Heart left ventricle (tissue), 13 donors: ENCODE measurements at regions not wholly inside any gene's neighbourhood (a gene's known extent, or its start where the extent isn't known, plus 50 kb on each side); places are given as distances from the start of the nearest gene placed in this dataset.

ENCODE experiments used
- POLR2A ChIP-seq, 2 donors: fragments of 450-650 bp; IDR thresholded peaks; one replicate each; pipeline ENCODE4 v1.6.1; 2017; ENCODE audit warnings: antibody characterized with exemption in 2 of 2, mild to moderate bottlenecking in 2 of 2, moderate library complexity in 2 of 2
- TF ChIP-seq, protein P1 (sequence below), 12 donors: fragments of 200-600 bp; sonication (generic) in 4 of 12; IDR thresholded peaks; one replicate each; pipeline versions ENCODE4 v1.5.0 to v1.8.0; 2018 to 2022; ENCODE audit warnings: antibody characterized with exemption in 12 of 12, mild to moderate bottlenecking in 5 of 12
- donor health status: ischemic (EF 13 %, LVEDD 7.1; RV severe dilation, severe dysfunction).
- donor health status: DM: no; HTN: yes; CAD: no.
- donor health status: DM: no; HTN: no; CAD: no.
- donor health status: ischemic (EF 25% LVEDD 6.9; RV normal size, moderate dysfunction).
- donor health status: ischemic (EF 25% LVEDD 5.7; RV mildly dilated, moderate dysfunction).
- donor health status: ischemic (EF 35%, LVEDD 5.7; RV mildly dilated, moderate dysfunction).
- donor health status: nonischemic (EF 11% LVEDD 7.7; RV severe dilation, severe dysfunction).
- donor health status: DM: yes; HTN: yes; CAD: no.
- donor health status: PGD.
- donor health status: ischemic (EF 29% LVEDD 5.4; RV normal size, mild dysfunction).
- donor health status: nonischemic (EF 23%, LVEDD 6.1; RV moderate dilation, normal function).

DNA sequence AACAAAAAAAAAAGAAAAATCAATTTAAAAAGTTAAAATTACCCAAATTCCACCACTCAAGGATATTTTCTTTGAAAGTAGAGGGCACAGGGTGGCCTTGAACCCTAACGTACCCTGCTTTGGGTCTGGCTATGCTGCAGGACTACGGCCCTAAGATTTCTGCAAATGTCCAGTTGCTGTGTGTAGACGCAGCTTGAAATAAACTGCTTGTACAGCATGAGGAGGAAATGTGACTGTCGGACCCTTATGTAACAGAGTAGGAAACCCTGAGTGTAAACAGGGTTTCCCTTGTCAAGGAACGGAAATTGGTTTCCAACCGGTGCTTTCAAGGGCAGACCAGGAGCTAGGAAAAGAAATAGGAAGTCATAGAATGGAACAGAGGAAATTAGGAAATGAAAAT, 60.7 kb upstream of the SHLD1 start:
- TF ChIP-seq, protein P1, sequence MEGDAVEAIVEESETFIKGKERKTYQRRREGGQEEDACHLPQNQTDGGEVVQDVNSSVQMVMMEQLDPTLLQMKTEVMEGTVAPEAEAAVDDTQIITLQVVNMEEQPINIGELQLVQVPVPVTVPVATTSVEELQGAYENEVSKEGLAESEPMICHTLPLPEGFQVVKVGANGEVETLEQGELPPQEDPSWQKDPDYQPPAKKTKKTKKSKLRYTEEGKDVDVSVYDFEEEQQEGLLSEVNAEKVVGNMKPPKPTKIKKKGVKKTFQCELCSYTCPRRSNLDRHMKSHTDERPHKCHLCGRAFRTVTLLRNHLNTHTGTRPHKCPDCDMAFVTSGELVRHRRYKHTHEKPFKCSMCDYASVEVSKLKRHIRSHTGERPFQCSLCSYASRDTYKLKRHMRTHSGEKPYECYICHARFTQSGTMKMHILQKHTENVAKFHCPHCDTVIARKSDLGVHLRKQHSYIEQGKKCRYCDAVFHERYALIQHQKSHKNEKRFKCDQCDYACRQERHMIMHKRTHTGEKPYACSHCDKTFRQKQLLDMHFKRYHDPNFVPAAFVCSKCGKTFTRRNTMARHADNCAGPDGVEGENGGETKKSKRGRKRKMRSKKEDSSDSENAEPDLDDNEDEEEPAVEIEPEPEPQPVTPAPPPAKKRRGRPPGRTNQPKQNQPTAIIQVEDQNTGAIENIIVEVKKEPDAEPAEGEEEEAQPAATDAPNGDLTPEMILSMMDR (IDR thresholded peaks at IDR 0.05): no peak
- TF ChIP-seq POLR2A (IDR thresholded peaks at IDR 0.05): no peak
